ENCODE measurements at regions not wholly inside any gene's neighbourhood (a gene's known extent, or its start where the extent isn't known, plus 50 kb on each side); places are given as distances from the start of the nearest gene placed in this dataset.
A peak's percentile ranks its signal among the peaks of the same experiment; 100 is the strongest.

- DNase-seq: no peak
Measured at GRCh38 chr1:87937831-87938395, 609.2 kb downstream of the LMO4 start.

GRCh38 chr1:87938631-87939030, 610.0 kb downstream of the LMO4 start:
- no peak for DNase-seq

GRCh38 chr1:87939444-87939843, 610.8 kb downstream of the LMO4 start:
- no peak for DNase-seq

- DNase-seq: no peak
Measured at GRCh38 chr1:87940421-87940820, 611.7 kb downstream of the LMO4 start.

GRCh38 chr1:87941337-87941946, 612.8 kb downstream of the LMO4 start:
- no peak for DNase-seq

- DNase-seq: no peak
Measured at GRCh38 chr1:87942165-87942564, 613.5 kb downstream of the LMO4 start.

- no peak for DNase-seq
Measured at GRCh38 chr1:87949711-87950110, 621.0 kb downstream of the LMO4 start.

- DNase-seq: no peak
Measured at GRCh38 chr1:87950369-87950768, 621.7 kb downstream of the LMO4 start.

- DNase-seq: no peak
Measured at GRCh38 chr1:87951409-87951808, 622.7 kb downstream of the LMO4 start.

GRCh38 chr1:87951852-87952251, 623.2 kb downstream of the LMO4 start:
- no peak for DNase-seq

GRCh38 chr1:87953121-87953520, 624.4 kb downstream of the LMO4 start:
- no peak for DNase-seq

- peak; percentile 58 for DNase-seq
Measured at GRCh38 chr1:87953732-87954344, 625.2 kb downstream of the LMO4 start.

- DNase-seq: no peak
Measured at GRCh38 chr1:87955038-87955437, 626.4 kb downstream of the LMO4 start.

- peak; percentile 68 for DNase-seq
Measured at GRCh38 chr1:87956072-87956471, 627.4 kb downstream of the LMO4 start.

- DNase-seq: no peak
Measured at GRCh38 chr1:87956750-87957149, 628.1 kb downstream of the LMO4 start.

GRCh38 chr1:87957331-87957730, 628.7 kb downstream of the LMO4 start:
- no peak for DNase-seq

GRCh38 chr1:87958201-87958600, 629.5 kb downstream of the LMO4 start:
- peak; percentile 41 for DNase-seq

GRCh38 chr1:87958716-87959115, 630.0 kb downstream of the LMO4 start:
- DNase-seq: no peak

- DNase-seq: no peak
Measured at GRCh38 chr1:87959236-87959635, 630.6 kb downstream of the LMO4 start.

- DNase-seq: no peak
Measured at GRCh38 chr1:87961992-87962391, 633.3 kb downstream of the LMO4 start.

GRCh38 chr1:87963556-87963955, 634.9 kb downstream of the LMO4 start:
- no peak for DNase-seq

GRCh38 chr1:87965193-87965592, 636.5 kb downstream of the LMO4 start:
- DNase-seq: no peak

GRCh38 chr1:87968197-87968955, 639.7 kb downstream of the LMO4 start:
- peak; percentile 61 for DNase-seq

GRCh38 chr1:87969040-87969439, 640.4 kb downstream of the LMO4 start:
- no peak for DNase-seq
